CD4-positive, alpha-beta T cell treated with Interleukin-12 subunit alpha and Interleukin-12 subunit beta, for 1 hour (primary cell): ENCODE measurements at regions not wholly inside any gene's neighbourhood (a gene's known extent, or its start where the extent isn't known, plus 50 kb on each side); places are given as distances from the start of the nearest gene placed in this dataset.

Experiments
- DNase-seq: peaks from one replicate; pipeline ENCODE4 v3.0.0-alpha.2; 2020

DNA sequence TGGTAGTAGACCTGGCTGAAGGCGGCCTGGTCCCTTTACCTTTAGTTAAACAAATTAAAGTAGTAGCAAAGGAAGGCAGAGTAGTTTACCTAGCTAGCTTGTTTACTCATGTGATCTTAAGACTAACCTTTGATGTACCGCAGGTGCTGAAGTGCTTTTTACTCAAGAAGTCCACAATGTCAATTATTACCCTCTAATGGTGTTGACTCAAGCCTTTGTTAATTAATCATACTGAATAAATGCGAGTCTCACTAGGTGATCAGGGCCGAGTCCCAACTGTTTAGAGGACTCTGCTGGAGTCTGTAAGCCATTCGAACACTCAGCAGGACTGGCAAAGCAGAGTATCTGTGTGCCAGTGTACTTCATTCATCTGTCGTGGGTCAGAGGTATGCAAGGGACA is 381.1 kb upstream of the NCAM2 start:
- DNase-seq: no peak

DNA sequence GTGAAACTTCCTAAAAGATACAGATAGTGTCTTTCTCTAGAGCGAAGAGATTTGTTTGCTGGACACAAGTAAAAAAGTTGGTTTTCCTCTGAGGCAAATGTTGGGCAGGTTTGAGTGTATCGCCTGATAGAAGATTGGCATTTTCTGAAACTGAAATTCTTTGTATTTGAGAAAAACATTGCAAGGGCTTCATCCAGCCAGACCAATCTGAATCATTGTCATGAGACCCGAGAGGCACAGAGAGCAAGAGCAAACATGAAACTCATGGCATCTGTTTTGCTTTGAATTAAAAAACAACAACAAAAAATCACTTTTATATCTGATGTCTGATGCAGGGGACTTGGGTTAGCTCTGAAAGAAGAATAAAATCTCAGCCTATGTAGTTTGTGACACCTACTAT is 379.3 kb upstream of the NCAM2 start:
- no peak for DNase-seq

DNA sequence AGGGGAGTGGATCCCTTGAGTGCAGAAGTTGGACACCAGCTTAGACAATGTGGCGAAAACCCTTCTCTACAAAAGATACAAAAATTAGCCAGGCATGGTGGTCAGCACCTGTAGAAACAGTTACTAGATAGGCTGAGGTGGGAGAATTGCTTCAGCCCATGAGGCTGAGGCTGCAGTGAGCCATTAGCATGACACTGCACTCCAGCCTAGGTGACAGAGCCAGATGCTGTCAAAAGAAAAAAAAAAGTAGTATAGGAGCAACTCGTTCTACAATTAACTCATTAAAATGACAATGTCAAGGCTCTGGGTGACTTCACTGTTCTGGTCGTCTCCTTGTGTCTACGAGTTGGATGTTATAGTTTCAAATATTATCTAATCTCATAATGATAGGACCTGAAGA is 370.6 kb upstream of the NCAM2 start:
- no peak for DNase-seq

DNA sequence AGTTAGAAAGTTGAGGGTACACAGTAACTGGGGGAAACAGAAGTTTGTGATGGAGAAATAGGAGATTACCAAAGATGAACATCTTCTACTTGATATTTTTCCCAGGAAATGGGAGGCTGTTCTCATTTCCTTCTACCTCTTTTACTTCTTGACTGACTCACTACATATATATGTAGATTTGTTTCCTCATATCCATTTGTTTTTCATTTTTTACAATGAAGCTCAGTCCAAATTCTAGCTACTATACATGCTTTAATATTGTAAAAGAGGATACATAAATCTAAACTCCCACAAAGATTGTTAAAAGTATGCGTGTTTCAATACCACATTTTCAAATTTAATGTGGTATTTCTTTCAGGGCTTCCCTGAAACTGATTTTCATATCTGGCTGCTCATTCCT is 366.6 kb upstream of the NCAM2 start:
- DNase-seq: no peak

GRCh38 chr21:20639026-20639425 is 359.2 kb upstream of the NCAM2 start:
- no peak for DNase-seq

GRCh38 chr21:20641241-20641640 is 357.0 kb upstream of the NCAM2 start:
- no peak for DNase-seq

DNA sequence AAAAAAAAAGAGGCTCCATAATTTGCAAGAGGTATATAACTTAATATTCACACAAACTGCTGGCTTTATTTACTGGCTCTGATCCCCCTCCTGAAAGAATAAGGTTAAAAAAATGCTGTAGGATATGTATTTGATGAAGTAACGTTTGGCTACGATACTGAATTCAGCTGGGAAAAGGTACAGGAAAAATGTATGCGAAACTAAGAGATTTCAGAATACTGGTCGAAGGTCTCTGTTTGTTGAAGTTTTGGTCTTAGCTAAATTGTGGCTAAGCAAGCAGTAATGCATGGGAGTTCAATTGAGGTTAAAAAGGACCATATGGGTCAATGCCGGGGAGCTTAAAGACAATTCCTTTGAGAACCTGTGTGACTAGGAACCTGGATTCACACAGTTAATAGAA is 355.5 kb upstream of the NCAM2 start:
- DNase-seq: no peak

DNA sequence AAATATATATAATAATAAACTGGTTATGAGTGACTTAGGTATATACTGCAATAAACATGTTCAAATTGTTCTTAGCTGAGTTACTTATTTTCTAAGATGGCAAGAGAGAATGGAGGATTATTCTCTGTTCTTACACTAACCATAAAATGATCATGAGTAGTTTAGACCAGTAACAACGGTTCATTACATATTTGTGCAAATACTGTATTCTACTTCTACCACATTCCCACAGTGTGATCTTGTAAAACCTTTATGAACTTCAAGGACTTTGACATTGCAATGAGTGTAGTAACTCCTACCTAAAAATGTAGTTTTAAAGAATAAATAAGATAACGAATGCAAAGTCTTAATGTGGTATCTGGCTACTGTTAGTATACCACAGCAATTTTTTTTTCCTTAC is 353.7 kb upstream of the NCAM2 start:
- no peak for DNase-seq

DNA sequence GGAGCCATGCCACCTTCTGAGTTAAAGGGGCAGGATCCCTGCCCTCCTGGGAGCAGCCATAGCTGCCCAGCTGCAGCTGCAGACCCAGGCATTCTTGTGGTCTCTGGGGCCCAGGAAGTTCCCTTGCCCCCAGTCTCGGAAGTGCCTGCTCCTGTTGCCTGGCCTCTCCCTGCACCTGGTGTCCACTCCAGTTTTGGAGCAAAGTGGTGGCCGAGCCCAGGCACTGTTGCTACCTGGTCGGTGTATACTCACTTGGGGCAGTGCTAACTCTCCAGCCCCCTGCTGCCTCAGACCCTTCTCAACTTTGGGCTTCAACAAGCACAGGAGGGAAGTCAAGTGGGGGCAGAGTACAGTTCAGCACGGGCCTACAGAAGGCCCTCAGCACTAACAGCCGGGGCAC is 352.9 kb upstream of the NCAM2 start:
- DNase-seq: no peak

DNA sequence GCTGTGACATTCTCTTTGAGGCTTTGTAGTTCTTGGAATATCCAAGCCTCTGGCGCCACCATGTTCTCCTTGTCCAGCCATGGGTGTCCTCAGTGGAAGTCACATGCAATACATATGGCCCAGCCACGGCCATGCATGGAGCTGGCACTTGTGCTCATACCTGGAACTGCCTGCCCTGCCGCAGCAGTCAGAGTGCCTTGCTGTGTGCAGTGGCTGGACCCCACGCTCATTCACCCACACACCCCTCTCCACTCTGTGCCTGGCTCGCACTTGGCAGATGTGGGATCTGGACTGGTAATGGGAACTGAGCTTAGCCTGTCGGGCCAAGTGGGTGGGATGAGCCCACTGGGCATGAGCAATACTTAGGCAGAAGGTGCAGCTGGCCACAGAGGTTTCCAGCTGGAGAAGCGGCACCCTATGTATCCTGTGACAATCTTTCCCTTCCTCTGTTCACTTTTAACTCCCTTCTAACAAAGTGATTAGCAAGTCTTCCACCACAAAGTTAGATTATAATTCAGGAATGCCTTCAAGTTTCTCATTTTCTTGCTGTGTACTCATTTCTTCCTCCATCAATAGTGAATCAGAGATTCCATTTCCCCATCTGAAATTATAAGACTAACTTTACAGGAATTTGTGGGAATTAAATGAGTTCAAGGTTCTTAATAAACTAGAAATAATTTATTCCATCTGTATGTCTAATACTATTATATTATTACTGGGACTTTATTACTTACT is 351.6 kb upstream of the NCAM2 start:
- DNase-seq: no peak

GRCh38 chr21:20647607-20648006 is 350.6 kb upstream of the NCAM2 start:
- DNase-seq: no peak

- DNase-seq: no peak
Measured at GRCh38 chr21:20649231-20649630, 349.0 kb upstream of the NCAM2 start.

DNA sequence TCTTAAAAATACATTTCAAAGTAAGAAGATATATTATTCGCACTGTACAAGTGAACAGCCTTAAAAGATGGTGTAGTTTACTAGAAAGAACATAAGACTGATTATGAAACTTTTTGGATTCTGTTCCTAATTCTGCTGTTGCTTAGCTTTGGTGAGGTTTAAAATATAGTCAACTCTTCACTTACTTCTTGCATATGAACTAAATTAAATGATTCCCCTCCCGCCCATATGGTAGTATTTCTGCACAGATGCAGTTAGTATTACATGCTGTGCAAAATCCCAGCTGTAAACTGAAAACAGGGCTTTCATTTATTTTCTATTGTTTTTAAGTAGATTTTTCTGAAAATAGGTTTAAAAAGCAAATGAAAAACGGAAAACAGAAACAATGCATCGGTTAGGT is 345.4 kb upstream of the NCAM2 start:
- no peak for DNase-seq

GRCh38 chr21:20661246-20661645 is 337.0 kb upstream of the NCAM2 start:
- DNase-seq: no peak

DNA sequence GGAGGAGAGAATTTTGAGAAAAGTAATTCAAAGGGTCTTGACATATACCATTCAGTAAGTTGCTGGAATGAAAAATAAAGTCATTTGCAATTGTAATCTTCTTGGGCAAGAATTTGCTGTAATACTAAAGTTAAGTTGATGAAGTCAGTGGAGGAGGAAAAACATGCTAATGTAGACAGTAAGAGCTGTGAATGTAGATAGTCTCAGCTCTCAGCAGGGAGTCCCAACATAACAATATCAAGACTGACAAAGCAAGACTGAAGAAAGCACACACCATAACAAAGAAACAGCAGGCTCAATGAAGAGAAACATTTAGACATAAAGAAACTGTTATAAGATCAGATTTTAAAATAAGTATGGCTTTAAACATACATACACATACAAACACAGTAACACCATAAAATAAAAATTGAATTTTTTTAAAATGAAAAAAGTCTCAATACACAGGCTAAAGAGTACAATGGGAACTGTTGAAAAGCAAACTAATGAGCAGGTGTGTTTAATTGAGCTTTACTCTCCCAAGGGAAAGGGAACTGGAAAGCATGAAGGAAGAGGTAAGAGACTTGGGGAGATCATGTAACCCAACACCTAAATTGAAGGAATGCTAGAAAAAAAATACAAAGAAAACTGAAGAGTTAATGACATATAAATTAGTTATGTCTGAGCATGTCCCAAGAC is 336.3 kb upstream of the NCAM2 start:
- no peak for DNase-seq

- DNase-seq: no peak
Measured at GRCh38 chr21:20662514-20662913, 335.7 kb upstream of the NCAM2 start.

- no peak for DNase-seq
Measured at GRCh38 chr21:20667931-20668330, 330.3 kb upstream of the NCAM2 start.

DNA sequence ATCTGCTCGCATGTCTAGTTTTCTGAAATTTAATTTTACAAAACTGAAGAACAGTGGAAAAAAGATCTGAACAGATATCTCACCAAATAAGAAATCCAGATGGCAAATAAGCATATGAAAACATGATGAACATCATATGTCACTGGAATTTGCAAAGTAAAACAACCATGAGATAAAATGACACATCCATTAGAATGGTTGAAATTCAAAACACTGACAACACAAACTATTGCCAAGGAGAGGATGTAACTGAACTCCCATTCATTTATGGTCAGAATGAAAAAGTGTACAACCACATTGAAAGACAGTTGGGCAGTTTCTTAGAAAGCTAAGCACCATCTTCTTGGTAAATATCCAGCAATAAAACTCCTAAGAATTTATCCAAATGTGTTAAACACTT is 312.7 kb upstream of the NCAM2 start:
- DNase-seq: no peak

GRCh38 chr21:20698585-20698984 is 299.6 kb upstream of the NCAM2 start:
- no peak for DNase-seq

DNA sequence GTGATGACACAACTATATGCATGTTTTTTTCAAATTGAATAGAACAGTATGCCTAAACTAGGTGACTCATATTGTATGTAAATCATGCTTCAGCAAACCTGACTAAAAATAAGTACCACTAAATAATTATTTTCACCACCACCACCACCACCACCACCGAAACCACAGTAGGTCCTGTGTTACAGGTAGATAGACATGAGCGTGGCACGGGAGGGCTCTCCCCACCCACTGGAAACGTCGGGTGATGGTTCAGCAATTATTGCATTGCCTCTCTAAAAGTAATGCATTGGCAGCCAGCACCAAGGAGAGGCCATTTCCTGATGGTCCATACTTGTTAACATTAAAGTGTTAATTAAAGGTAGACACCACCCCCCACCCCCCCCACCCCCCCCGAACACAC is 297.0 kb upstream of the NCAM2 start:
- DNase-seq: no peak

DNA sequence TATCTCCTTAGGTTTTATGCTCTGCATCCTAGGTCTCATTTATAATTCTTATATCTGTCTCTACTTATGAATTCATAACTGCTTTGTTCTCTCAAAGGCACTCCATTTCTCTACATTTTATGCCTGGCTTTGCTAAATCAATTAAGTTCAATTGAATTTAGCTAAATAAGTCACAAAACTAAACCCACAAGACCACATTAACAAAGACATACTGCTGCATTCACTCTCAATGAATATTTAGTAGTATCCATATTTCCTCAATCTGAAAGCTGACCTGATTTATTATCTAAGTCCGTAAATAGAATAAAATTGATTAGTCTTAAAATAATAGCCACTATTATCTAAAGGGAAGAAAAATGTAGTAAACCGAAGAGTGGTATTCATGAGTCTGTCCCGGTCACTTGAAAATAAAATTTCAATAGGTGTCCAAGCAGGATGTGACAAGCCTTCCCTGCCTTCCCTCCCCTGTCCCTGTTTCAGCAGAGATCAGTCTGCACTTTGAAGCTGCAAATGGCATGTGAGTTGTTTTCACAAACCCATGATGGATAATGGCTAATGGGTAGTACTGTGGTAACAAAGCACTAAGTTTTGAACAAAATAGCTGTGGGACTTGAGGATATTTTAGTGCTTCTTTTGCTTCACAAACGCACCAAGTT is 295.0 kb upstream of the NCAM2 start:
- no peak for DNase-seq

DNA sequence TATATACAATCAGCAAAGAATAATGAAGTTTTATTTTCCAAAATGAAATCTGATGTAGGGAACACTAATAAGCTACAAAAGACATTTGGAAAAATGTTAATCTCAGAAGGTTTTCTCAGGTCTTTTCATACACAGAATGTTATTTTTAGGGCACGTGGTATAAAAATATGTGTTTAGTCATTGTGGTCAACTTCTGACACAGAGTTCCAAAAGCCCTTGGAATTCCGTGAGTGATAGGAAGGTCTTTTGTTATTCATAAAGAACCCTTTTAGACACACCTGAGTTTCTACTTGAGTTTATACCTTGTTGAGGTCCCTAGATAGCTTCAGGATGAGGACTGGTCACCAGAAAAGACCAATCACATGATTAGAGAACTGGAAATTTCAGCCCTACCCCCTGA is 277.6 kb upstream of the NCAM2 start:
- DNase-seq: no peak

- no peak for DNase-seq
Measured at GRCh38 chr21:20721151-20721550, 277.1 kb upstream of the NCAM2 start.

GRCh38 chr21:20728691-20729090 is 269.5 kb upstream of the NCAM2 start:
- no peak for DNase-seq
